ENCODE measurements at regions not wholly inside any gene's neighbourhood (a gene's known extent, or its start where the extent isn't known, plus 50 kb on each side); places are given as distances from the start of the nearest gene placed in this dataset.

DNA sequence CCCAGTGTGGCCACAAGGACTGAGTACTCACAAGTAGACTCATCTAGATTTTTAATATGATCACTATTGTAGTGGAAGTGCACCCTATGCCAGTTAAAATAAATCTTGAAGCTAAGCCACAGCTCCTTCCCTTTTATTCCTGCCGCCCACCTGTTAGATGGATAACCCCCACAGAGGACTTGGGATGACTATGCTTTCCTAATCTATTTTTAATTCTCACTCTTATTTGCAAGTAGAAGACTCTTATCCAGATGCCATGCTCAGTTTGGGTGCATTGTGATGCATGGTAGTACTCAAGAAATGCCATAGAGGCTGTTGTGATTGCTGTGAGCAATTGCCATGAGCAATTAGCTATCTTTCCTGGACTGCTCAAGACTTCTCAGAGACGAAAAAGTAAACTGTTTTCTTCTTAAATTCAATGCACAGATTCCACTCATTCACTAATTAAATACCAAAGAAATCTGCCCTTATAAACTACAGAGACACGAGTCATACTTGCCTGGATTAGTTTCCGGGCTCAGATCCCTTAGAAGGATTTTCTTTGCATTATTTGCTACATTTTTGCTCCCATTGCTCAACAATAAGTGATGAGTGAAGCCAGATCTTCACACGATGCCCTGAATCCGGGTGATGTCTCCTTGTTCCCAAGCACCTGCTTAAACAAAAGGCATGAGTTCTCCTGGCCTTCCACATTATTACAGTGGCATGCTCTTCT is 472.1 kb downstream of the SOX2 start:
- H3K27ac ChIP-seq (ENCODE audit: low read depth, low read length): no peak overlapping the region
- no peak overlapping the region for H3K4me2 ChIP-seq (ENCODE audit: low read length)

DNA sequence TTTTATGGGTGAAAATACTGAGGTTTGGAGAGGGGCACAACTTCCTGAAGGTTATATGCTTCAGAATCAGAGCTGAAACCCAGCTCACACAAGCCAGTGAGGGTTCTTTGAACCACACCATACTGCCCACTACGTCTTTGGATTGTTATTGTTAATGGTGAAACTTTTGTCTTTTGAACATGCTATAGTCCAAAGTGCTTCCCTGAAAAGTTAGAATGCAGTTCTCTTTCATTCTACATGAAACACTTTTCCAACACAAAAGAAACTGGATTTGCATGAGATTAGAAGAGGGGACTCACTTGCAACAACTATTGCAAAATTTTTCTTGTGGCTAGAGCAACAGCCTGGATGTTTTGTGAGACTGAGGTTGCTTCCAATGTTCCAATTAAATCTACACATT is 473.6 kb downstream of the SOX2 start:
- H3K27ac ChIP-seq (ENCODE audit: low read depth, low read length): no peak overlapping the region
- H3K79me2 ChIP-seq (ENCODE audit: control insufficient read depth, low read length): no peaks in the 10 kb centered on the region
- H3K27me3 ChIP-seq (ENCODE audit: control insufficient read depth, low read length): no peaks in the 10 kb centered on the region
- no peak overlapping the region for H3K4me3 ChIP-seq (ENCODE audit: low read length)
- no peaks in the 10 kb centered on the region for H3K36me3 ChIP-seq (ENCODE audit: control insufficient read depth, low read length)
- no peak overlapping the region for H3K4me2 ChIP-seq (ENCODE audit: low read length)
- H3K9me3 ChIP-seq (ENCODE audit: control insufficient read depth, insufficient read depth, low read length): no peaks in the 10 kb centered on the region
- TF ChIP-seq, protein P1, sequence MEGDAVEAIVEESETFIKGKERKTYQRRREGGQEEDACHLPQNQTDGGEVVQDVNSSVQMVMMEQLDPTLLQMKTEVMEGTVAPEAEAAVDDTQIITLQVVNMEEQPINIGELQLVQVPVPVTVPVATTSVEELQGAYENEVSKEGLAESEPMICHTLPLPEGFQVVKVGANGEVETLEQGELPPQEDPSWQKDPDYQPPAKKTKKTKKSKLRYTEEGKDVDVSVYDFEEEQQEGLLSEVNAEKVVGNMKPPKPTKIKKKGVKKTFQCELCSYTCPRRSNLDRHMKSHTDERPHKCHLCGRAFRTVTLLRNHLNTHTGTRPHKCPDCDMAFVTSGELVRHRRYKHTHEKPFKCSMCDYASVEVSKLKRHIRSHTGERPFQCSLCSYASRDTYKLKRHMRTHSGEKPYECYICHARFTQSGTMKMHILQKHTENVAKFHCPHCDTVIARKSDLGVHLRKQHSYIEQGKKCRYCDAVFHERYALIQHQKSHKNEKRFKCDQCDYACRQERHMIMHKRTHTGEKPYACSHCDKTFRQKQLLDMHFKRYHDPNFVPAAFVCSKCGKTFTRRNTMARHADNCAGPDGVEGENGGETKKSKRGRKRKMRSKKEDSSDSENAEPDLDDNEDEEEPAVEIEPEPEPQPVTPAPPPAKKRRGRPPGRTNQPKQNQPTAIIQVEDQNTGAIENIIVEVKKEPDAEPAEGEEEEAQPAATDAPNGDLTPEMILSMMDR (IDR thresholded peaks at IDR 0.05; ENCODE audit: low read depth, low read length, poor library complexity, severe bottlenecking): no peak
- no peak for TF ChIP-seq EZH2phosphoT487 (IDR thresholded peaks at IDR 0.05; ENCODE audit: borderline replicate concordance, low read length)
- no peaks in the 10 kb centered on the region for H3F3A ChIP-seq (ENCODE audit: control insufficient read depth, insufficient read depth)
- H3K4me1 ChIP-seq (ENCODE audit: control insufficient read depth, low read length): no peaks in the 10 kb centered on the region
- no peaks in the 10 kb centered on the region for H4K20me1 ChIP-seq (ENCODE audit: control insufficient read depth, insufficient read depth, low read depth, low read length)
- H3K9me2 ChIP-seq (replicated peaks; ENCODE audit: control insufficient read depth, low read length): no peaks in the 10 kb centered on the region

More for the DNA sequence above, 472.1 kb downstream of the SOX2 start:
- Histone ChIP-seq H3K4me1 (ENCODE audit: control insufficient read depth, low read length) (no peaks in the 10 kb centered on the region), H3F3A (ENCODE audit: control insufficient read depth, insufficient read depth) (no peaks in the 10 kb centered on the region), H3K9me3 (ENCODE audit: control insufficient read depth, insufficient read depth, low read length) (no peaks in the 10 kb centered on the region), H3K79me2 (ENCODE audit: control insufficient read depth, low read length) (no peaks in the 10 kb centered on the region), H3K9me2 (replicated peaks; ENCODE audit: control insufficient read depth, low read length) (no peaks in the 10 kb centered on the region), H3K4me3 (ENCODE audit: low read length) (no peak overlapping the region), H4K20me1 (ENCODE audit: control insufficient read depth, insufficient read depth, low read depth, low read length) (no peaks in the 10 kb centered on the region), H3K27me3 (ENCODE audit: control insufficient read depth, low read length) (no peaks in the 10 kb centered on the region), H3K36me3 (ENCODE audit: control insufficient read depth, low read length) (no peaks in the 10 kb centered on the region)
- no peak for TF ChIP-seq EZH2phosphoT487 (IDR thresholded peaks at IDR 0.05; ENCODE audit: borderline replicate concordance, low read length)
- TF ChIP-seq, protein P1 (IDR thresholded peaks at IDR 0.05; ENCODE audit: low read depth, low read length, poor library complexity, severe bottlenecking): no peak

DNA sequence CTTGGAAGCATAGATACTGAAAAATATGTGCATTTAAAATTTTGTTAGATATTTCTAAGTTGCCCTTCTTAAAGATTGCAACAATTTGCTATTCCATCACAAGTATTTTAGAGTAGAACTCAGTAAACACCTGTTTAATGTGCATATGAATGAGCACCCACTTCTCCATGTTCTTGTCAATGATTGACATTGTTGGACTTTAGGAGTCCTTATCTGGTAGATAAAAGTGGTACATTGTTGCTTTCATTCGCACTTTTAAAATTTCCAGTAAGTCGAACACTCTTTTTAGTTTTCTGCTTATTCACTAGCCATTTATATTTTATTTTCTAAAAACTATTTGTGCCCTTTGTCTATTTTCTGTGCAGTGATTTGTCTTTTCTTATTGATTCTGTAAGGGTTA is 478.3 kb downstream of the SOX2 start:
- no peaks in the 10 kb centered on the region for H3K4me1 ChIP-seq (ENCODE audit: control insufficient read depth, low read length)
- no peaks in the 10 kb centered on the region for H3K79me2 ChIP-seq (ENCODE audit: control insufficient read depth, low read length)
- no peak overlapping the region for H3K27ac ChIP-seq (ENCODE audit: low read depth, low read length)
- no peaks in the 10 kb centered on the region for H3K36me3 ChIP-seq (ENCODE audit: control insufficient read depth, low read length)
- no peaks in the 10 kb centered on the region for H3K27me3 ChIP-seq (ENCODE audit: control insufficient read depth, low read length)
- no peaks in the 10 kb centered on the region for H4K20me1 ChIP-seq (ENCODE audit: control insufficient read depth, insufficient read depth, low read depth, low read length)
- H3F3A ChIP-seq (ENCODE audit: control insufficient read depth, insufficient read depth): no peaks in the 10 kb centered on the region
- TF ChIP-seq, protein P1 (IDR thresholded peaks at IDR 0.05; ENCODE audit: low read depth, low read length, poor library complexity, severe bottlenecking): no peak
- TF ChIP-seq EZH2phosphoT487 (IDR thresholded peaks at IDR 0.05; ENCODE audit: borderline replicate concordance, low read length): no peak
- H3K4me3 ChIP-seq (ENCODE audit: low read length): no peak overlapping the region
- no peak overlapping the region for H3K4me2 ChIP-seq (ENCODE audit: low read length)
- H3K9me3 ChIP-seq (ENCODE audit: control insufficient read depth, insufficient read depth, low read length): no peaks in the 10 kb centered on the region
- no peaks in the 10 kb centered on the region for H3K9me2 ChIP-seq (replicated peaks; ENCODE audit: control insufficient read depth, low read length)
